ENCODE measurements at regions not wholly inside any gene's neighbourhood (a gene's known extent, or its start where the extent isn't known, plus 50 kb on each side); places are given as distances from the start of the nearest gene placed in this dataset.

DNA sequence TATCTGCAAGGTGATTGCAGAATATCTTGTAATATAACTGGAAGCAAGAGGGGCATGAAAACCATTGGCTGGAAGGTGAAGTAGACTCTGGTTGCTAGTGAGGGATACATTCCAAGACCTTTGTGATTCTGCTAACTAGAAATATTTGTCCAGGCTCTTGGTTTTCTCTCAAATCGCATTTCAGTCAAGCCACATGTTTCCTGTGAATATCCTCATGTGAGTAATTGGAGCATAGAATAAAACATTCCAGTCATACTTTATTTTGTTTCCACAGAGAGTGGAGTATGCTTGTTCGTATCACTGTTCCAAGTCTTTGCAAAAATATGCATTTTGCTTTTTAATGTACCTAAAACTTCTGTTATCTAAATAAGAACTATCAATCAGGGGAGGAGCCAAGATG, 850.0 kb downstream of the EPHA3 start:
- TF ChIP-seq, protein P1, sequence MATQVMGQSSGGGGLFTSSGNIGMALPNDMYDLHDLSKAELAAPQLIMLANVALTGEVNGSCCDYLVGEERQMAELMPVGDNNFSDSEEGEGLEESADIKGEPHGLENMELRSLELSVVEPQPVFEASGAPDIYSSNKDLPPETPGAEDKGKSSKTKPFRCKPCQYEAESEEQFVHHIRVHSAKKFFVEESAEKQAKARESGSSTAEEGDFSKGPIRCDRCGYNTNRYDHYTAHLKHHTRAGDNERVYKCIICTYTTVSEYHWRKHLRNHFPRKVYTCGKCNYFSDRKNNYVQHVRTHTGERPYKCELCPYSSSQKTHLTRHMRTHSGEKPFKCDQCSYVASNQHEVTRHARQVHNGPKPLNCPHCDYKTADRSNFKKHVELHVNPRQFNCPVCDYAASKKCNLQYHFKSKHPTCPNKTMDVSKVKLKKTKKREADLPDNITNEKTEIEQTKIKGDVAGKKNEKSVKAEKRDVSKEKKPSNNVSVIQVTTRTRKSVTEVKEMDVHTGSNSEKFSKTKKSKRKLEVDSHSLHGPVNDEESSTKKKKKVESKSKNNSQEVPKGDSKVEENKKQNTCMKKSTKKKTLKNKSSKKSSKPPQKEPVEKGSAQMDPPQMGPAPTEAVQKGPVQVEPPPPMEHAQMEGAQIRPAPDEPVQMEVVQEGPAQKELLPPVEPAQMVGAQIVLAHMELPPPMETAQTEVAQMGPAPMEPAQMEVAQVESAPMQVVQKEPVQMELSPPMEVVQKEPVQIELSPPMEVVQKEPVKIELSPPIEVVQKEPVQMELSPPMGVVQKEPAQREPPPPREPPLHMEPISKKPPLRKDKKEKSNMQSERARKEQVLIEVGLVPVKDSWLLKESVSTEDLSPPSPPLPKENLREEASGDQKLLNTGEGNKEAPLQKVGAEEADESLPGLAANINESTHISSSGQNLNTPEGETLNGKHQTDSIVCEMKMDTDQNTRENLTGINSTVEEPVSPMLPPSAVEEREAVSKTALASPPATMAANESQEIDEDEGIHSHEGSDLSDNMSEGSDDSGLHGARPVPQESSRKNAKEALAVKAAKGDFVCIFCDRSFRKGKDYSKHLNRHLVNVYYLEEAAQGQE (IDR thresholded peaks at IDR 0.05; ENCODE audit: insufficient read depth in 1 of 2, low read depth in 2 of 2, low read length in 2 of 2), result no peak
- TF ChIP-seq SIN3A (IDR thresholded peaks at IDR 0.05; ENCODE audit: borderline replicate concordance, insufficient read depth, low read length) (no peak), POLR2AphosphoS5 (IDR thresholded peaks at IDR 0.05; ENCODE audit: low read depth, low read length) (no peak), TAF1 (IDR thresholded peaks at IDR 0.05; ENCODE audit: borderline replicate concordance, insufficient read depth, low read length) (no peak), FOXP2 (optimal IDR thresholded peaks at IDR 0.05; ENCODE audit: borderline replicate concordance, extremely low read depth, extremely low read length, insufficient read depth) (no peak)

DNA sequence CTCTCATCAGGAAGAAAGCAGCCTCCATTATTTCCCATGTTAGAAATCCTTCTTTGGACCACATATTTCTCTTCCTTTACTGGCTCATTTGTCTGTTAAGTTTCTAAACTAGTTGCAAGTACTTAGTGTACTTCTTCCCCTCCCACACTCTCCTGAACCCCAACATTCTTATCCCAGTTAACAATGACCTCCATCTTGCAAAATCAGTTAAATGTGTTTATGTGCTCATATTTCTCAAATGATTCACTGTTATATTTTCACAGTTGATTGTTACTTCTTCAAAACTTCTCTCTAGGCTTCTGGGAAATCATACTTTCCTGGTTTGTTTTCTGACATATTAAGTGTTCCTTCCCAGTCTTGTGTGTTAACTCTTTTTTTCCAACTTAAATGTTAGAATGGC, 856.9 kb downstream of the EPHA3 start:
- TF ChIP-seq, protein P1 (IDR thresholded peaks at IDR 0.05; ENCODE audit: insufficient read depth in 1 of 2, low read depth in 2 of 2, low read length in 2 of 2), result no peak
- TF ChIP-seq POLR2AphosphoS5 (IDR thresholded peaks at IDR 0.05; ENCODE audit: low read depth, low read length) (no peak), FOXP2 (optimal IDR thresholded peaks at IDR 0.05; ENCODE audit: borderline replicate concordance, extremely low read depth, extremely low read length, insufficient read depth) (no peak), SIN3A (IDR thresholded peaks at IDR 0.05; ENCODE audit: borderline replicate concordance, insufficient read depth, low read length) (no peak), TAF1 (IDR thresholded peaks at IDR 0.05; ENCODE audit: borderline replicate concordance, insufficient read depth, low read length) (no peak)

DNA sequence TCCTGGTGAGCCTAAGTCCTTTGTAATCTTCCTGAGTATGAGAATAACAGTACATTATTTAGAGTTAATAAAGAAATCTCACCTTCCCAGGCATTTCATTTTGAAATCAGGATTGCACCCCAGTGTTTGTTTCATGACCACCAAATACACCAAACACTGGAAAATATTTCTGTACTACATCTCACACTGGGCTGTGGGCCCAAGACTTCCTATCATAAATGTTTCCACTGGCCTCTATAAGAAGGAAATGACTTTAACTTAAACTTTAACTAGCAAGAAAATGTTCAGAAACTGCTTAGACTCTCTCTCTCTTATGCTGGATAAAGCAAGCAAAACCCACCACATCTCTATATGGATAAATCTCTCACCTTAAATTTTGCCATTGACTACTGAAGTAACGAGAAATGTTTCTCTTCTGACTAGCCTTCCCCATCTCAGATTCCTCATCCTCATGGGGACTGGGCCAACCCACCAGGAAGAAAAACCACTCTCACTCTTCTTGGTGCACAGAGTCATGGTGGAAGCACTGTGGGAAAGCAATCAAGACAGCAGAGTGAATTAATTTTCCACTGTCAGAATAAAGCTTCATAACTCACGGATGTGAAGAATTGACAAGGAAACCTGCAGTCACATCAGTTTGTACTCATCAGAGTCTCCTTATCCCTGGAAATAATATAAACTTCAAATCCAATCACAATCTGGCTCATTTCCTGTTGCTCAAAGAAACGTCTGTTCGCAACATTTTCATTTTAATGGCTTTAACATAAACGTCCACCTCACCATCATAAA, 859.6 kb downstream of the EPHA3 start:
- no peak for TF ChIP-seq TAF1 (IDR thresholded peaks at IDR 0.05; ENCODE audit: borderline replicate concordance, insufficient read depth, low read length)
- TF ChIP-seq, protein P1 (IDR thresholded peaks at IDR 0.05; ENCODE audit: insufficient read depth in 1 of 2, low read depth in 2 of 2, low read length in 2 of 2), result no peak
- no peak for TF ChIP-seq POLR2AphosphoS5 (IDR thresholded peaks at IDR 0.05; ENCODE audit: low read depth, low read length)
- no peak for TF ChIP-seq FOXP2 (optimal IDR thresholded peaks at IDR 0.05; ENCODE audit: borderline replicate concordance, extremely low read depth, extremely low read length, insufficient read depth)
- no peak for TF ChIP-seq SIN3A (IDR thresholded peaks at IDR 0.05; ENCODE audit: borderline replicate concordance, insufficient read depth, low read length)

DNA sequence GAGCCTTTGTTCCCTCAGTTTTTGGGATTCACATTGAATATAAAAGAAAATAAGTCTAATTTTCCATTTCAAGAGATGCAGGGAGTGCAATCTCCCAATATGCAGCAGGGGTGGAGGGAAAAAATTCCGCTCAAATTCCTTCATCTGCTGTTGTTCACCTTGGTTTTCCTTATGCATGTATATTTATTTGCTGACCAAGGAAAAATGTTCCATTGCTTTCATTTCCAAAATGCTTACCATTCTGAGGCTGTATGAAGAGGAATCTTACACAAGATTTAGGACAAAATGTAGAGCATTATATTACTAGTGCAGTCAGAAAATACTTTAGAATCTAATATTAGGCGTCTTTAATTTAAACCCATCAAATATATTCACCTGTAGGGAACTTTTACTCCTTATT, 863.9 kb downstream of the EPHA3 start:
- TF ChIP-seq FOXP2 (optimal IDR thresholded peaks at IDR 0.05; ENCODE audit: borderline replicate concordance, extremely low read depth, extremely low read length, insufficient read depth) (no peak), TAF1 (IDR thresholded peaks at IDR 0.05; ENCODE audit: borderline replicate concordance, insufficient read depth, low read length) (no peak), POLR2AphosphoS5 (IDR thresholded peaks at IDR 0.05; ENCODE audit: low read depth, low read length) (no peak), SIN3A (IDR thresholded peaks at IDR 0.05; ENCODE audit: borderline replicate concordance, insufficient read depth, low read length) (no peak)
- TF ChIP-seq, protein P1 (IDR thresholded peaks at IDR 0.05; ENCODE audit: insufficient read depth in 1 of 2, low read depth in 2 of 2, low read length in 2 of 2), result no peak
